ACC112 (cell line): ENCODE measurements at regions not wholly inside any gene's neighbourhood (a gene's known extent, or its start where the extent isn't known, plus 50 kb on each side); places are given as distances from the start of the nearest gene placed in this dataset.

Experiments used
- H2AFZ ChIP-seq: fragments of 200-600 bp; sonication (generic); one replicate; pipeline ENCODE4 v1.6.0; 2017; ENCODE audit warnings: antibody characterized with exemption, low read length; ENCODE audit not compliant: unreplicated experiment
- H3K27ac ChIP-seq: fragments of 200-600 bp; sonication (generic); 2 replicates; pipeline ENCODE4 v1.5.1; 2014; ENCODE audit warnings: low read depth, mild to moderate bottlenecking, antibody characterized with exemption, low read length, moderate library complexity
- H3K27me3 ChIP-seq: fragments of 200-600 bp; sonication (generic); 2 replicates; pipeline ENCODE4 v1.6.1; 2014; ENCODE audit warnings: mild to moderate bottlenecking, antibody characterized with exemption, low read length, moderate library complexity, mixed read lengths; ENCODE audit not compliant: insufficient read depth
- H3K36me3 ChIP-seq: fragments of 200-600 bp; sonication (generic); 2 replicates; pipeline ENCODE4 v1.6.1; 2016; ENCODE audit warnings: mild to moderate bottlenecking, antibody characterized with exemption, low read length, moderate library complexity, mixed read lengths; ENCODE audit not compliant: insufficient read depth
- H3K4me1 ChIP-seq: fragments of 200-600 bp; sonication (generic); one replicate; pipeline ENCODE4 v1.6.1; 2016; ENCODE audit warnings: low read length, mixed read lengths; ENCODE audit not compliant: insufficient read depth, unreplicated experiment, control insufficient read depth
- H3K4me3 ChIP-seq: fragments of 200-600 bp; sonication (generic); 2 replicates; pipeline ENCODE4 v1.5.1; 2014; ENCODE audit warnings: mild to moderate bottlenecking, low read depth, low read length
- H3K79me2 ChIP-seq: fragments of 200-600 bp; sonication (generic); one replicate; pipeline ENCODE4 v1.6.0; 2016; ENCODE audit warnings: low read length; ENCODE audit not compliant: control insufficient read depth, unreplicated experiment, insufficient read depth

DNA sequence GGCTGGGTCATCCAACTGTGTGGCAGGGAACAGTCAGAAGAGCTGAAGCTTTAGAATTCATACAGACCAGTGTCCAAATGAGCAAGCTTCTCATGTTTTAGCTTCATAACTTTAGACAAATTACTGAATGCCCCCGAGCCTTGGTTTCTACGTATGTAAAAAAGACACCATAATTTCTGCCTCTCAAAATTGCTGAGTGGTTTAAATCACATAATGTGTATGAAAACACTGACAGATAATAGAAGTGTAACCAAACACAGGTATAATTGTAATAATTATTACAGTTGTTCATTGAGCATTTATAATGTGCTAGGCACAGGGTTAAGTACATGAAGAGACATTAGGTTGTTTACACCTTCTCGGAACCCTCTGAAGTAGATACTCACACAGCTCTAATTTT is 207.2 kb downstream of the IGSF11 start:
- H3K79me2 ChIP-seq, result no peaks in the 10 kb centered on the region
- no peaks in the 10 kb centered on the region for H3K4me1 ChIP-seq
- H3K27ac ChIP-seq, result no peak overlapping the region
- no peak overlapping the region for H3K4me3 ChIP-seq
- H3K36me3 ChIP-seq, result no peaks in the 10 kb centered on the region
- H3K27me3 ChIP-seq, result peaks cover 3% of the 10 kb centered on the region; the same call in 1 of the 2 replicates
- no peak overlapping the region for H2AFZ ChIP-seq

DNA sequence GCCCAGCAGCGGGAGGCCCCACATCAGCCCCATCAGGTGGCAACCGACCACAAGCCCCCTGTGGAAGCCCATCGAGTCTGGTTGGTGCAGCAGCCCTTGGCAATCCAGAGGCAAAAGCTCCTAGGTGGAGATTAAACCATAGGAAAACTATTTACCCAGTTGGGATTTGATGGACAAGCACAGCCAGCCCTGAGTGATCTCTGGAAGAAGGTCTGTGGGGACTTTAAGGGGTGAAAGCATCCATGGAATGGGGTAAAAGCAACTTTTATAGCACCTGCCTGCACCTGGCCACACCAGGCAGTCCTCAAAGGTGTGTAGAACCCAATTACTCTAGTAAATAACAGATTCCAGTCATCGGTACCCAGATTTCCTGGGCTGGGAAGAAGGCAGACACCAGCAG is 206.3 kb downstream of the IGSF11 start:
- Histone ChIP-seq H3K27me3 (peaks cover 3% of the 10 kb centered on the region; the same call in 1 of the 2 replicates), H3K4me3 (no peak overlapping the region), H2AFZ (no peak overlapping the region), H3K79me2 (no peaks in the 10 kb centered on the region), H3K36me3 (no peaks in the 10 kb centered on the region), H3K4me1 (no peaks in the 10 kb centered on the region), H3K27ac (no peak overlapping the region)

DNA sequence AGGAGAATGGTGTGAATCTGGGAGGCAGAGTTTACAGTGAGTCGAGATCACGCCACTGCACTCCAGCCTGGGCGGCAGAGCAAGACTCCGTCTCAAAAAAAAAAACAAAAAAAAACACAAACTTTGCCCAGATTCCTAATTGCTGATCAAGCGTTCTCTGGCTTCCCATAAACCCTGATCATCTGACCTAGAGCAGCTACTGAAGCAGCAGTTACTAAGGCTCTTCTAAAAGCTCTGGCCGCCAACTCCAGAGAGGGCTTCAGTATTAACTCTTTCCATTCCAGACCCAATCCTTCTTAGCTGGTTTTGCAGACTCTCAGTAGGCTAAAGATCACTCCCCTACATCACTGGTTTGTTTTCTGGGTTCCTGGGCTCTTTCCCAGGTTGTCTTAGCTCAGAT is 201.6 kb downstream of the IGSF11 start:
- no peaks in the 10 kb centered on the region; the same call in 1 of the 2 replicates for H3K27me3 ChIP-seq

DNA sequence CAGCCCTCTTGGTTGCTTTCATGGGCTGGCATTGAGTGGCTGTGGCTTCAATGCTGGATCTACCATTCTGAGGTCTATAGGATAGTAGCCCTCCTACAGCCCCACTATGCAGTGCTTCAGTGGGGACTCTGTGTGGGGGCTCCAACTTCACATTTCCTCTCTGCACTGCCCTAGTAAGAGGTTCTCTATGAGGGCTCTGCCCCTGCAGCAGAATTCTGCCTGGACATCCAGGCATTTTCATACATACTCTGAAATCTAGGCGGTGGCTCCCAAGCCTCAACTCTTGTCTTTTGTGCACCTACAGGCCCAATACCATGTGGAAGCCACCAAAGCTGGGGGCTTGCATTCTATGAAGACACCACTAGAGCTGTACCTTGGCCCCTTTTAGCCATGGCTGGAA is 195.8 kb downstream of the IGSF11 start:
- no peak overlapping the region for H2AFZ ChIP-seq
- no peaks in the 10 kb centered on the region for H3K27me3 ChIP-seq
- no peak overlapping the region for H3K27ac ChIP-seq
- no peak overlapping the region for H3K4me3 ChIP-seq
- H3K79me2 ChIP-seq, result no peaks in the 10 kb centered on the region
- H3K36me3 ChIP-seq, result no peaks in the 10 kb centered on the region
- H3K4me1 ChIP-seq, result no peaks in the 10 kb centered on the region

More for the DNA sequence above, 201.6 kb downstream of the IGSF11 start:
- Histone ChIP-seq H3K4me1 (no peaks in the 10 kb centered on the region), H3K4me3 (no peak overlapping the region), H3K27ac (no peak overlapping the region), H3K79me2 (no peaks in the 10 kb centered on the region), H2AFZ (no peak overlapping the region), H3K36me3 (no peaks in the 10 kb centered on the region)

DNA sequence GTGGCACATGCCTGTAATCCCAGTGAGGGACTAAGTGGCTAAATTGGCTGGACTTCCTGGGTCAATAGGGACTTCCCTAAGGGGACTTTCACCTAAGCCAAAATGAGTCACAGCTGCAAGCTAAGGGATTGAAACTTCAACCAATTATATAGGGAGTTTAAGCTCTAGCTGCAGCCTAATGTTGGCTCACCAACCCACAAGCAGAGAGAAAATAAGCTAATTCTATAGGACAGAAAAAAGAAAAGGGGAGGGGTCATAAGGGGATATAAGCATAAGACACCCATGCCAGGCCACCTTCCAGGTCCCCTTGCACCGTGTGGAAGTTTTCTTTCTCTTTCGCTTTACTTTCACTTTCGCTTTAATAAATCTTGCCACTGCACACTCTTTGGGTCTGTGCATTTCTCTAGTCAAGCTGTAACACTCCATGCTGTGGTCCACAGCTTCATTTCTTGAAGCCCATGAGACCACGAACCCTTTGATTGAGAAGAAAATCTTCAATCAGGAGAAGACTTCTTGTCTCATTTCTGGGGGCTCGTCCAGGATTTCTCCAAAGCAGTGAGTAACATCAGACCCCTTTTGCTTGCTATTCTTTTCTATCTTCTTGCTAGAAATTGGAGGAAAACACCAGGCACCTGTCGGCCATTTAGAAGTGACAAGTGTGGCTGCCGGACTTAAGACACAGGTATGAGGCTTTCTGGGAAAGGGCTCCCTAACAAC is 192.3 kb downstream of the IGSF11 start:
- Histone ChIP-seq H3K4me1 (no peaks in the 10 kb centered on the region), H3K79me2 (no peaks in the 10 kb centered on the region), H3K27me3 (no peaks in the 10 kb centered on the region), H3K36me3 (no peaks in the 10 kb centered on the region), H2AFZ (peak overlapping the region; percentile 68), H3K4me3 (peak overlapping the region; percentile 50), H3K27ac (no peak overlapping the region)

DNA sequence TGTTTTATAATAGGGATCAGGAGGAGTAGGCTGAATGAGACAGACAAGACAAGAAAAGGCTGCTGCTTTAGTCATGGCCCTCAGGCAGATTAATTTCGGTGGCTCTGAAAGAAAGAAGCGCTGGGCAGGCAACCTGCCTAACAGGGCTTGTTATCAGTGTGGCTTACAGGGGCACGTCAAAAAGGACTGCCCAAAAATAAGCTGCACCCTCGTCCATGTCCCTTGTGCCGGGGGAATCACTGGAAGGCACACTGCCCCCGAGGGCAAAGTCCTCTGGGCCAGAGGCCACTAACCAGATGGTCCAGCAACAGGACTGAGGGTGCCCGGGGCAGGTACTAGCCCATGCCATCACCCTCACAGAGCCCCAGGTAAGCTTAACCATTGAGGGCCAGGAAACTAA is 188.5 kb downstream of the IGSF11 start:
- Histone ChIP-seq H2AFZ (no peak overlapping the region), H3K4me3 (no peak overlapping the region), H3K27me3 (no peaks in the 10 kb centered on the region), H3K79me2 (no peaks in the 10 kb centered on the region), H3K36me3 (no peaks in the 10 kb centered on the region), H3K4me1 (no peaks in the 10 kb centered on the region), H3K27ac (no peak overlapping the region)
